H1 (cell line): ENCODE measurements at regions not wholly inside any gene's neighbourhood (a gene's known extent, or its start where the extent isn't known, plus 50 kb on each side); places are given as distances from the start of the nearest gene placed in this dataset.

Source experiments
- CHD1 ChIP-seq: IDR thresholded peaks from 2 replicates; pipeline ENCODE4 v1.6.1; 2012; ENCODE audit warnings: low read depth, low read length, improper control_type of control experiment
- CTCF ChIP-seq, 3 experiments: IDR thresholded peaks; 1 replicate in 2 of 3; 2 replicates in 1 of 3; pipeline versions ENCODE4 v1.5.1 to v1.6.1; 2011; ENCODE audit warnings: low read length in 3 of 3, mild to moderate bottlenecking in 3 of 3, inconsistent platforms in 2 of 3, low read depth in 1 of 3, moderate library complexity in 1 of 3; ENCODE audit not compliant: insufficient read depth in 1 of 3; ENCODE audit errors: control extremely low read depth in 1 of 3
- EZH2 ChIP-seq: fragments of 200-600 bp; sonication (generic); IDR thresholded peaks from 2 replicates; pipeline ENCODE4 v1.7.1; 2012; ENCODE audit warnings: low read depth, mild to moderate bottlenecking, moderate library complexity, low read length, inconsistent platforms; ENCODE audit not compliant: severe bottlenecking
- MAX ChIP-seq: IDR thresholded peaks from 2 replicates; pipeline ENCODE4 v1.6.1; 2012; ENCODE audit warnings: inconsistent platforms
- POLR2A ChIP-seq, 2 experiments: IDR thresholded peaks; 1 replicate in 1 of 2; 2 replicates in 1 of 2; pipeline ENCODE4 v1.6.1; 2011; ENCODE audit warnings: low read depth in 2 of 2, low read length in 2 of 2, mild to moderate bottlenecking in 2 of 2; ENCODE audit errors: control extremely low read depth in 1 of 2
- SP1 ChIP-seq: IDR thresholded peaks from 2 replicates; pipeline ENCODE4 v1.6.1; 2011; ENCODE audit warnings: low read depth, low read length

GRCh38 chr6:48977573-48977972 lies 485.5 kb downstream of the MMUT start:
- TF ChIP-seq CHD1 (no peak), MAX (no peak), SP1 (no peak), POLR2A (IDR thresholded peaks at IDR 0.05; ENCODE audit: control extremely low read depth in 1 of 2, low read depth in 2 of 2, low read length in 2 of 2) (no peak), EZH2 (no peak), CTCF (IDR thresholded peaks at IDR 0.05; ENCODE audit: control extremely low read depth in 1 of 3, insufficient read depth in 1 of 3, low read depth in 1 of 3, low read length in 3 of 3) (no peak)
